Activated naive CD4-positive, alpha-beta T cell treated with anti-CD3 and anti-CD28 coated beads for 36 hours (primary cell): ENCODE measurements at regions not wholly inside any gene's neighbourhood (a gene's known extent, or its start where the extent isn't known, plus 50 kb on each side); places are given as distances from the start of the nearest gene placed in this dataset.
"Not testable (repeated sequence)": the region's sequence is repeated elsewhere in the genome, so short reads cannot be mapped to it uniquely, and the experiment has no call there.

Experiments
- CTCF ChIA-PET: fragments of 350-600 bp; sonication (Branson Sonifier 250); formaldehyde crosslinking; loops from one replicate; lab custom pipeline; 2021; ENCODE audit warnings: antibody characterized with exemption; lab: Charles Lee
- DNase-seq: peaks from one replicate; pipeline ENCODE4 v3.0.0-alpha.2; 2020
- H3K27ac Mint-ChIP-seq: one replicate; pipeline ENCODE4 v1.8.0; 2021; ENCODE audit warnings: mild to moderate bottlenecking, mixed read lengths
- H3K27me3 Mint-ChIP-seq: one replicate; pipeline ENCODE4 v1.8.0; 2021; ENCODE audit warnings: low read depth, mixed read lengths
- H3K36me3 Mint-ChIP-seq: one replicate; pipeline ENCODE4 v1.8.0; 2021; ENCODE audit warnings: low read depth, mixed read lengths
- H3K4me1 Mint-ChIP-seq: one replicate; pipeline ENCODE4 v1.8.0; 2021; ENCODE audit warnings: low read depth, mixed read lengths
- H3K4me3 Mint-ChIP-seq: one replicate; pipeline ENCODE4 v1.8.0; 2021; ENCODE audit warnings: mild to moderate bottlenecking, moderate library complexity, mixed read lengths
- H3K9me3 Mint-ChIP-seq: one replicate; pipeline ENCODE4 v1.8.0; 2021; ENCODE audit warnings: mixed read lengths
- intact Hi-C: fragments of 100-400 bp; cut with micrococcal nuclease; formaldehyde crosslinking; loops from one replicate; pipeline ENCODE4 v1.15.1; 2023

DNA sequence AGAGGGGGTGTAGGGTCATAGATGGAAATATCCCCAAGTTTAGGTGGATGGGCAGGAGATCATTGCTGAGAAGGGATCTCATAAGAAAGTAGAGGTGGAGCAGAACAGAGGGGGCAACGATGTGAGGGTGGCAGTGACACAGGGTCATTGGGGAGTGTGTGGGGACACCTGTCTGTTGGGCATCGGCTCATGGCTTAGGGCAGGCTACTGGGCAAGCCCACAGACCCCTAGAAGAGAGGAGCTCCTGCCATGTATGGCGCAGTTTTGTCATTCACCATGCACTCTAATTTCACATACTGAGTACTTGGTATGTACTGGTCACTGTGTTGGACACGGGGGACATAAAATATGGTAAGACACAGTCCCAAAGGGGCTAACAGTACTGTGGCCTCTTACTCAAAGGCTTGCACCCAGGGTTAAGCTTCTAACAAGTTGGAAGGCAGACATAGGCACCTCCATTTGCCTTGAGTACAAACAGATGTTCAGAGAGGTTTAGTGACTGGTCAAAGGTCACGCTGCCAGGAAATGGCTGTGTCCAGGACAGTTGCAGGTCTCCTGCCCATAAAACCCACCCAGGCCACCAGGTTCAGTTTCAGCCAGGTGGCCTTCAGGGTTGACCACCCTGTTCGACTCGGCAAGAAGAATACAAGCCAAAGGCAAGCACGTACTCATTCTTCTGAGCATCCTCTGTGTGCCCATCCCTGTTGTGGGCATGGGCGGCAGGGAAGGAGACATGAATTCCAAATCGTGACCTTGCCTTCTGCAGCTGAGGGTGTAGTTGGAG, 580.2 kb downstream of the KCNJ18 start:
- Mint-ChIP-seq H3K27me3 (no peaks in the 10 kb centered on the region), H3K9me3 (peaks cover 14% of the 10 kb centered on the region), H3K27ac (no peak overlapping the region), H3K36me3 (no peaks in the 10 kb centered on the region), H3K4me3 (no peak overlapping the region), H3K4me1 (no peaks in the 10 kb centered on the region)
- CTCF ChIA-PET: no interaction called here
- intact Hi-C loops: no loop called here
- no peak for DNase-seq

DNA sequence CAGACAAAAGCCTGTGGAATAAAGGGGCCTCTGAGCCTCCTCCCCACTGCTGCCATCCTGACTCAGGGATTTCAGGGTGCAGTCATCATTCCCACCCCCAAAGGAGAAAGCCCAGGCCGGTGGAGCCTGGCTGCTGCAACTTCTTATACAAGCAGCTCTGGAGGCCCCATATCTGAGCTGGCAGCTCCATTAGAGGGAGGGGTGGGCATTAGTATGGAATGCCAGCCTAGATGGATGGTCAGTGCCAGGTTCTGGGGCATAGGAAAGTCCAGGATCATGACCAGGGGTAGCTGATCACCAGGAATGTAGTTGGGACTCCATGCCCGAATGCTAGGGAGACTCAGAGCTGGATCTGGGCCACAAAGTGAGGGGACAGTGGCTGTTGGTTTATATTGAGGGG, 581.0 kb downstream of the KCNJ18 start:
- CTCF ChIA-PET: interaction anchor here (0.6 kb wide), 1 partner anchor 48 kb away, joined by 5 read pairs; no protein-coding TSS in a partner anchor
- intact Hi-C loops: no loop called here

DNA sequence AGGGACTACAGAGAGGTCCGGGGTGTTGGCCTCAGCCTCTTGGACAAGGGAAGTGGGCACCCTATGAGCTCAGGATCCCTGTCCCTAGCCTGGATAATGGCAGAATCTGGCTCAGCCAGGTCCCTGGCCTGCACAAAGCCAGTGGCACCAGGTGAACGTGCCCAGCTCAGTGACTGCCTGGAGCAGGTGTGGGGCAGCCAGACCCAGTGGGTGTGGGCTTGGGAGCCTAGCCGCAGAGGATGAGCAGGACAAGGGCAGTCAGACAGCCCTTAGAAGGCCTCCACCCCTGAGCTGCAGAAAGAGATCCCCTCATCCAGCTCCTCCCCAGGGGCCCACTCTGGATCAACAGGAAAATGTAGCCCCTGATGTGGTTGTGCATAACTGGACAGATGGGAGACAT, 585.3 kb downstream of the KCNJ18 start:
- Mint-ChIP-seq H3K36me3 (no peaks in the 10 kb centered on the region), H3K9me3 (peaks cover 5% of the 10 kb centered on the region), H3K4me3 (no peak overlapping the region), H3K4me1 (no peaks in the 10 kb centered on the region), H3K27me3 (no peaks in the 10 kb centered on the region), H3K27ac (no peak overlapping the region)
- intact Hi-C loops: no loop called here
- CTCF ChIA-PET: no interaction called here
- DNase-seq: no peak

More for the DNA sequence above, 581.0 kb downstream of the KCNJ18 start:
- H3K27ac Mint-ChIP-seq: no peak overlapping the region
- H3K9me3 Mint-ChIP-seq: peaks cover 14% of the 10 kb centered on the region
- no peak for DNase-seq
- H3K4me1 Mint-ChIP-seq: no peaks in the 10 kb centered on the region
- no peak overlapping the region for H3K4me3 Mint-ChIP-seq
- no peaks in the 10 kb centered on the region for H3K36me3 Mint-ChIP-seq
- no peaks in the 10 kb centered on the region for H3K27me3 Mint-ChIP-seq

DNA sequence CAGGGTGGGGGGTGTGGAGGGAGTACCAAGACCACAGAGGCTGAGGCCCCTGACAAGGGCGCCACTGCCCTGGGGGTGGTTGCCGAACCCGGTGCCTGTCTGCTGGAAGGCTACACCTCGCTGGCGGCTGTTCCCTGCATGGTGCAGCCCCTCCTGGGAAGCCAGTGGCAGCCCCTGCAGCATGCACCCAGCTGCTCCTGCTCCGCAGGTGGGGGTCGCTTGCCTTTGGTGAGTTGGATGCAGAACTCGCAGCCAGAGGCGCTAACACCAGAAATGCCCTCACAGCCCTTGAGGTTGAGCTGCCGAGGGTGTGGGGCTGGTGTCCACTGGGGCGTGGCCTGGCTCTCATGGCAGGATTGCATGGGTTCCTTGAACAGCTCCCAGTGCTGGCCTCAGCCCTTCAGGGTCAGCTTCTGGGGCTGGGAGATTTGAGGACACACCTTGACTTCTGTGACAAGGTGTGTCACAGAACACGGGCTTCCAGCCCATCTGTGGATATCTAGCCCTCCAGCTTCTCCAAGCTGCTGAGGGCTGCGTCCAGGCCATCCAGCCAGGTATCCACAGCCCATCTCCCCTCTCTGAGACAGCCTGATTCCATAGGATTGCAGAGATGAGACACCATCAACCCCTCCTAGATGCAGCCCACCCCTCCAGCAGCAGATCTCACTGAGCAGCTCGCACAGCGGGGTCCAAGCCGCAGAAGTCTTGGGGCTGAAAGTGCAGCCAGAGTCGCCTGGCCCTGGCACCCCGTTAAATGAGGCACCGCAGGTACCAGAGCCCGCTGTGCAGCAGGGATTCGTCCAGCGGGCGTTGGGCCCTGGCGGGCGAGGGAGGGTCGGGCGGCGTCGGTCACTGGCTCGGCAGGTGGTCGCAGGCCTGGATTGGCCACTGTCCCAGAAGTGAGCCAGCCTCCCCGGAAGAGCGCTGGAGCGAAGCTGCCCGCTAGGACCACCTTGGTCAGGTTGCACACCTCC, 586.3 kb downstream of the KCNJ18 start:
- intact Hi-C loops: no loop called here
- Mint-ChIP-seq H3K9me3 (peaks cover 2% of the 10 kb centered on the region), H3K4me3 (no peak overlapping the region), H3K27ac (no peak overlapping the region), H3K36me3 (no peaks in the 10 kb centered on the region), H3K27me3 (no peaks in the 10 kb centered on the region), H3K4me1 (no peaks in the 10 kb centered on the region)
- CTCF ChIA-PET: no interaction called here
- no peak for DNase-seq

DNA sequence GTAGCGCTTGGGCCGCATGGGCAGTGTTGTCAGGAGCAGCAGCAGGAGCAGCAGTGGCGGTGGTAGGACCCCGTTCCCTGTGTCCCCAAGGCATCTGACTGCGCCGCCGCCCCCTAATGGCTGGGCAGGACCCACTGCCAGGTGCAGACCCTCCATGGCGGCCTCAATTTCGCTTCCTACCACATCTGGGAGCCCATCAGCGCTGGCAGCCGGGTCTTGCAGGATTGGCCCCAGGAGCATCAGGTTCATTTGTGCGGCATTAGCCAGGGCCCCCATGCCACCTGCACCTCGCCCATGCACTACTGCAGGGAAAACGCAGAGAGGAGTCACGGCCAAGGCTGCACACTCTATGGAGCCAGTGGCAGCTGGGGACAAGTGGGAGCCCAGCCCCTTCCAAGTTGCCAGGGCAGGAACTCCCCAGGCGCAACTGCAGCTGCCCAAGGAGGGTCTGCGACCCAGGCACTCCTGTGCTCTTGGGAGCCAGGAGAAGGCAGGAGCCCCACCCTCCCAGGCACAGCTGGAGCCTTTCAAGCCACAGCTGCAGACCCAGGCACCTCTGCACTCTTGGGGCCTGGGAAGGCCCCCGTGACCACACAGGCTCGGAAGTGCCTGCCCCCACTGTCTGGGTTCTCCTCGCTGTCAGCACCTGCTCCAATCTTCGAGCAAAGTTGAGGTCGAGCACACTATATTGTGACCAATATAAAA, 594.2 kb downstream of the KCNJ18 start:
- Mint-ChIP-seq H3K27me3 (no peaks in the 10 kb centered on the region), H3K4me1 (no peaks in the 10 kb centered on the region), H3K4me3 (no peak overlapping the region), H3K9me3 (no peaks in the 10 kb centered on the region), H3K27ac (no peak overlapping the region), H3K36me3 (no peaks in the 10 kb centered on the region)
- intact Hi-C loops: no loop called here
- DNase-seq: no peak
- CTCF ChIA-PET: no interaction called here

DNA sequence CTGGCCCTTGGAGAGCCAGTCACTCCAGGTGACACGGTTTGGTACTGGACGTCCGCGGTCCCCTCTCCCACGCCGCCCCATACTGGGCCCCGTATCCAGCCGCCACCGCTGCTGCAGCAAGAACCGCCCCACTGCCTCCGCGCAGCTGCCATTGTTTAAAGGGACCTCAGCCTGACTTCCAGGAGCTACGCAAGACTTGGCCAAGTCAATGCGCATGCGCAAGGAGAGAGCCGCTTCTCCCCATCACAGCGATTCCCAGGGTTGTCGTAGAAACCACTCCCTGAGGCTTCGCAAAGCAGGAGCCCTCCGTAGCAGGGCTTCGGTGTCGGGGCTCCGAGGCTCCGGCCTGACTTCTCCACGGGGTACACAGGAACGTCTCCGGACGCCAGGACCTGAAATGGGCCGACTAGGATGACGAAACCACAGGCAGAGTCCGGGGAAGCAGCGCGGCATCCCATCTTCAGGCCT, 606.2 kb downstream of the KCNJ18 start:
- H3K27ac Mint-ChIP-seq, intact Hi-C loops, H3K36me3 Mint-ChIP-seq: not testable (repeated sequence)

DNA sequence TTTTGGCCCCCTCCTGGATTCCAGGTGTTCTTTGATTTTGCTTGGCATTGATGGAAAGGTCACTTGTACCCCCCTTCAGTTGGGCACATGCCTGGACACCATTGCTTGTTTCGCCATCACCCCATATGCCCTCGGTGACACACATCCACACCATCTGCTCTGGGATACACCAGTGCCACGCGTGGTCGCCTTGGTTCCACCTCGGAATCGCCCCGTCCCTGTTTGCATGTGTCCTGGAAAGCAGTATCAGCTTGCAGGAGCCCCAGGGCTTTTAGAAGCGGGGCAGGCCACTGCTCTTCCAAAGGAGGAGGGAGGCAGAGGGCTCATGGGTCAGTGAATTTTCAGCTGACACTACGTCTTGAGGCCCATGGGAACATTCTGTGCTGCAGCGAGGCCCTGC, 607.9 kb downstream of the KCNJ18 start:
- no peak for DNase-seq
- CTCF ChIA-PET: no interaction called here
- Mint-ChIP-seq H3K4me3 (no peak overlapping the region), H3K4me1 (no peaks in the 10 kb centered on the region), H3K27ac (no peak overlapping the region), H3K27me3 (no peaks in the 10 kb centered on the region), H3K9me3 (peaks cover 17% of the 10 kb centered on the region), H3K36me3 (no peaks in the 10 kb centered on the region)
- intact Hi-C loops: no loop called here

More for the DNA sequence above, 606.2 kb downstream of the KCNJ18 start:
- H3K27me3 Mint-ChIP-seq, DNase-seq, CTCF ChIA-PET, H3K4me3 Mint-ChIP-seq, H3K4me1 Mint-ChIP-seq: not testable (repeated sequence)
- peaks cover 17% of the 10 kb centered on the region for H3K9me3 Mint-ChIP-seq

DNA sequence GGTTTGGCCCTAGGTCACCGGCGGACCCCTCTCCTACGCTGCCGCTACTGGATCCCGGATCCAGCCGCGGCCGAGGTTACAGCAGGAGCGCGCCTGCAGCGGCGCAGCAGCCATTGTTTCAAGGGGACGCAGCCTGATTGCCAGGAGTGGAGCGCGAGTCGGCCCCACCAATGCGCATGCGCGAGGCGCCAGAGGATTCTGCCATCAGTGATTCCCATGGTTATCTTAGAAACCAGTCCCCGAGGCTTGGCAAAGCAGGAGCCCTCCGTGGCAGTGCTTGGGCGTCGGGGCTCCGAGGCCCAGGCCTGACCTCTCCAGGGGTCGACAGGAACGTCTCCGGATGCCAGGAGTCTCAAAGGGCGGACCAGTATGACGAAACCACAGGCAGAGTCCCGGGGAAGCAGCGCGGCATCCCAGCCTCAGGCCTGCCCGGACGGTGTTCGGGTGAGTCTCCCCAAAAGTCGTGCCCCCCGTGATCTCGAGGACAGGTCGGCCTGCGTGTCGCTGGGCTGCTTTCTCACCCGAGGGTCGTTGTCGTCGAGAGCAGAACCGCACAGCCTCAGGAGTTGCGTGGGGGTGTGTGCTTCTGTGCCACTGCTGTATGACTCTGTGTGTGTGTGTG, 608.5 kb downstream of the KCNJ18 start:
- H3K9me3 Mint-ChIP-seq: peaks cover 21% of the 10 kb centered on the region
- no peaks in the 10 kb centered on the region for H3K27me3 Mint-ChIP-seq
- no peaks in the 10 kb centered on the region for H3K4me1 Mint-ChIP-seq
- CTCF ChIA-PET: no interaction called here
- intact Hi-C loops: no loop called here
- H3K4me3 Mint-ChIP-seq: no peak overlapping the region
- no peak for DNase-seq
- no peak overlapping the region for H3K27ac Mint-ChIP-seq
- peaks cover 2% of the 10 kb centered on the region for H3K36me3 Mint-ChIP-seq

DNA sequence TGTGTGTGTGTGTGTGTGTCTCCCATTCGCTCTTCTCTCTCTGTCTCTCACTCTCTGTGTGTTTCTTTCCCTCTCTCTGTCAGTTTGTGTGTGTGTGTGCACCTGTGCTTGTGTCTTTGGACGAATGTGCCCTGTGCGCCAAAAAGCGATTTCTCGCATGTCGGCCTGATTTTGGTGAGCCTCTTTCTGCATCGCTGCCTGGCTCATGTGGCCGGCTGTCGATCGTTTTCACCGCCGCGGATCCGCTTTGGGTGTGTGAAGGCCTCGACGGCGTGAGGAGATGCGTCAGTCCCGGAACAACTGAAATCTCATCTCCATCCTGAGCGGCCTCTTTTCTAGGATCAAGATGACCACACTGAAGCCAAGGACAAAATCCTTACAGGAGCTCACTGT, 609.0 kb downstream of the KCNJ18 start:
- Mint-ChIP-seq H3K36me3 (peaks cover 2% of the 10 kb centered on the region), H3K4me1 (no peaks in the 10 kb centered on the region), H3K9me3 (peaks cover 21% of the 10 kb centered on the region), H3K27ac (no peak overlapping the region), H3K4me3 (no peak overlapping the region), H3K27me3 (no peaks in the 10 kb centered on the region)
- CTCF ChIA-PET: no interaction called here
- intact Hi-C loops: no loop called here
- DNase-seq: no peak

DNA sequence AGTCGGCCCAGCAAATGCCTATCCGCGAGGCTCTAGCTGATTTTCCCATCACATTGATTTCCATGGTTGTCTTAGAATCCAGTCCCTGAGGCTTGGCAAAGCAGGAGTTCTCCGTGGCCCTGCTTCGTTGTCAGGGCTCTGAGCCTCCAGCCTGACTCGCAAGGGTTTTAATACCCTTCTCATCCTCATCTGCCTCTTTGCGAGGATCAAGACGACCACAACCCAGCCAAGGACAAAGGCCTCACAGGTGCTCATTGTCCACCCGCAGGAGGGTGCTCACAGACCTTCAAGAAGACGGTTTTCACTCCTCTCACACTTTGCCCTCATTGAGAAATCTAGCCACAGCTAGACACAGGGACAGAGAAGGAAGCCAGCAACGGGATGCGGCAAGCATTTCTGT, 610.8 kb downstream of the KCNJ18 start:
- no peak for DNase-seq
- CTCF ChIA-PET: no interaction called here
- H3K27ac Mint-ChIP-seq: no peak overlapping the region
- intact Hi-C loops: no loop called here
- peaks cover 24% of the 10 kb centered on the region for H3K9me3 Mint-ChIP-seq
- peaks cover 2% of the 10 kb centered on the region for H3K36me3 Mint-ChIP-seq
- no peaks in the 10 kb centered on the region for H3K4me1 Mint-ChIP-seq
- no peaks in the 10 kb centered on the region for H3K27me3 Mint-ChIP-seq
- H3K4me3 Mint-ChIP-seq: no peak overlapping the region

DNA sequence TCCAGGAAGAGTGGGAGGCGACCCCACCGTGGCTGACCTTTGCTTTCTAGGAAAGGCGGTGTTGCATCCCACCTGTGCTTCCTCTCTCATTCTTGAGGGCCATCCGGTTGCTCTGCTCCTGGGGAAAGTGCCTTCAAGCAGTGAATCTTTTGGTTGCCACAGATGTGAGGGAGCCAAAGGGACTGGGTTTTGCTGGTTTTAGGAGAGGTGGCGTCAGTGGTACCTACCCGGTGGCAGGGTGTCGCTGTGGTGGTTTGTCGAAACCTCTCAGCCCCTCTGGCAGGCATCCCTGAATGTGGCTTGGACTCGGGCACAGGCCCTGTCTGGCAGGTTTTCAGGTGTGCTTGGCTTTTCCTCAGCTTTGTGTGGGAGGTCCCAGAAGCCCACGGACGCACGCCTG, 611.5 kb downstream of the KCNJ18 start:
- Mint-ChIP-seq H3K36me3 (peaks cover 2% of the 10 kb centered on the region), H3K9me3 (peaks cover 27% of the 10 kb centered on the region), H3K4me1 (no peaks in the 10 kb centered on the region), H3K27me3 (no peaks in the 10 kb centered on the region), H3K27ac (no peak overlapping the region), H3K4me3 (no peak overlapping the region)
- intact Hi-C loops: no loop called here
- no peak for DNase-seq
- CTCF ChIA-PET: no interaction called here
